Suprapubic skin (tissue), 3 donors: ENCODE measurements at regions not wholly inside any gene's neighbourhood (a gene's known extent, or its start where the extent isn't known, plus 50 kb on each side); places are given as distances from the start of the nearest gene placed in this dataset.

Experiments used
- CTCF ChIP-seq, 2 donors: fragments of 200-600 bp in 1 of 2; fragments of 450-650 bp in 1 of 2; sonication (generic) in 1 of 2; IDR thresholded peaks; one replicate each; pipeline ENCODE4 v1.5.1; 2016 to 2019; ENCODE audit warnings: antibody characterized with exemption in 2 of 2, mild to moderate bottlenecking in 1 of 2, moderate library complexity in 1 of 2
- POLR2A ChIP-seq, 2 donors: fragments of 450-650 bp; IDR thresholded peaks; one replicate each; pipeline ENCODE4 v1.6.1; 2017; ENCODE audit warnings: antibody characterized with exemption in 2 of 2, mild to moderate bottlenecking in 2 of 2, moderate library complexity in 2 of 2

GRCh38 chr13:82993417-82993816 is 888.9 kb downstream of the SLITRK1 start:
- TF ChIP-seq CTCF (IDR thresholded peaks at IDR 0.05) (no peak), POLR2A (IDR thresholded peaks at IDR 0.05) (no peak)
